Retinal pigment epithelial cell (primary cell): ENCODE measurements at regions not wholly inside any gene's neighbourhood (a gene's known extent, or its start where the extent isn't known, plus 50 kb on each side); places are given as distances from the start of the nearest gene placed in this dataset.
A peak's percentile ranks its signal among the peaks of the same experiment; 100 is the strongest.
"Not testable (repeated sequence)": the region's sequence is repeated elsewhere in the genome, so short reads cannot be mapped to it uniquely, and the experiment has no call there.

ENCODE experiments used
- DNase-seq: peaks from one replicate; pipeline ENCODE4 v3.0.0-alpha.2; 2010; ENCODE audit warnings: low read depth
- H3K4me3 ChIP-seq: 2 replicates; pipeline ENCODE4 v1.5.1; 2011; ENCODE audit warnings: mild to moderate bottlenecking, low read length, control low read depth, moderate library complexity
- CTCF ChIP-seq: conservative IDR thresholded peaks from 2 replicates; pipeline ENCODE4 v1.5.1; 2011; ENCODE audit warnings: low read depth, low read length, control low read depth, inconsistent platforms

DNA sequence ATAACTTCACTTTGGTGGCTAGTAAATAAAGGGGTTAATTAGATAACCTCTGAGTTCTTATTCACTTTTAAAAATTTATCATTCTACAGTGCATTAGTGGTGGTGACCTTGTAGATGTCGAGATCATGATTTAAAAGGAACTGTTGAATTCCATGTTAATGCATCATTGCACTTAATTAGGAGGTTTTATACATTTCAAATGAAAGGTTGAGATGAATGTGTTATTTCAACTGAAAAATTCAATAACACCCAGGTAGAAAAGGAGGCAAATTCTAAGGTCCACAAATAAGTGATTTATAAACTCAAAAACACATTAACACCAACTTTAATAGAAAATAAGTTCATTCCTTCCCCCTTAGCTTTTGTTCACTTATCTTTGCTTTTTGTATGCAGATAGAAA, 58.3 kb upstream of the TMEM170B start:
- TF ChIP-seq CTCF: no peak
- no peak for DNase-seq

GRCh38 chr6:11478586-11478985, 59.0 kb upstream of the TMEM170B start:
- H3K4me3 ChIP-seq: no peak overlapping the region
- no peak for DNase-seq
- TF ChIP-seq CTCF: no peak

More for the DNA sequence above, 58.3 kb upstream of the TMEM170B start:
- H3K4me3 ChIP-seq: no peak overlapping the region

- DNase-seq: no peak
- TF ChIP-seq CTCF: no peak
- no peak overlapping the region for H3K4me3 ChIP-seq
These were observed 62.5 kb upstream of the TMEM170B start for GRCh38 chr6:11475016-11475415.

- peak overlapping the region; percentile 5 for H3K4me3 ChIP-seq
- DNase-seq: no peak
- TF ChIP-seq CTCF: no peak
These were observed 64.4 kb upstream of the TMEM170B start for GRCh38 chr6:11473008-11473740.

GRCh38 chr6:11471261-11471660, 66.3 kb upstream of the TMEM170B start:
- H3K4me3 ChIP-seq: no peak overlapping the region
- no peak for TF ChIP-seq CTCF
- DNase-seq: no peak

DNA sequence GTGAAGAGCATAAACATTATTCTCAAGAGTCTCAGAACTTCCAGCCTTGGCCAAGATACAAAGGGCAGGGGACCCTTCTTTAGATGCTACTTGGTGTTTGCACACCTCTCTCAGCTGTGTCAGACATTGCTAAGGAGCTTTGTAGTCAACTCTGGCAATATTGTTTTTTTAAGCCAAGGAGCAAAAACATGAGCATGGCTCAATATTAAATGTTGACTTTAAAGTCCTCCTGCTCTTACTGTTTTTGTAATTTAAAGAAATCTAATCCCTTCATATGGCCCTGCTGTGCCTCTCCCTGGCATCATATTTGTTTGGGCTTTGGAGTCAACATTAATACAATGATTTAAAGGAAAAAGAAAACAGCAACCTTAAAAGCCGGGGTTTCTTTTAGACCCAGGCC, 67.9 kb upstream of the TMEM170B start:
- DNase-seq: no peak
- H3K4me3 ChIP-seq: no peak overlapping the region
- no peak for TF ChIP-seq CTCF

DNA sequence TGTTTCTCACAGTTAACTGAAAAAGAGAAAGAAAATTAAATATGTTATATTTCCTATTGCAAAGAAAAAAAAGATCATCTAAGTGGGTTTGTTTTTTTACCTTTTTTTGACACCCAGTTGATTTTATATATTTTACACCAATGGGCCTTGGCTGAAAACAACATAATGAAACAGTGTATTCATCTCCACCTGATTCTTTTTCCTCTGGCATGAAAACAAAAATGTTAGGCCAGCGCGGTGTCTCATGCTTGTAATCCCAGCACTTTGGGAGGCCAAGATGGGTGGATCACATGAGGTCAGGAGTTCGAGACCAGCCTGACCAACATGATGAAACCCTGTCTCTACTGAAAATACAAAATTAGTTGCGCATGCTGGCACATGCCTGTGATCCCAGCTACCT, 69.3 kb upstream of the TMEM170B start:
- not testable (repeated sequence) for DNase-seq, H3K4me3 ChIP-seq
